ENCODE measurements at regions not wholly inside any gene's neighbourhood (a gene's known extent, or its start where the extent isn't known, plus 50 kb on each side); places are given as distances from the start of the nearest gene placed in this dataset.

- RAD21 ChIA-PET (ENCODE audit: low non-redundant PET in 1 of 2, low total read pairs in 2 of 2, uncharacterized antibody in 2 of 2, unreplicated experiment in 2 of 2), result no interaction called here
- no peak overlapping the region for H3K27ac ChIP-seq (ENCODE audit: low read depth, low read length)
- no peaks in the 10 kb centered on the region for H4K20me1 ChIP-seq (ENCODE audit: insufficient read depth)
- intact Hi-C loops (cut with micrococcal nuclease), result no loop called here
- no peaks in the 10 kb centered on the region for H3K36me3 ChIP-seq (ENCODE audit: control insufficient read depth in 1 of 2, insufficient read depth in 2 of 2, low read length in 2 of 2)
- H3K9me2 ChIP-seq (ENCODE audit: insufficient read depth), result no peaks in the 10 kb centered on the region
- no TSS peak for BruUV-seq (replicated peaks)
- POLR2A ChIA-PET, result no interaction called here
- no peak for TF ChIP-seq REST (IDR thresholded peaks at IDR 0.05; ENCODE audit: low read depth)
- no peak for TF ChIP-seq SP1 (IDR thresholded peaks at IDR 0.05; ENCODE audit: low read depth)
- TF ChIP-seq TCF7L2 (IDR thresholded peaks at IDR 0.05; ENCODE audit: borderline replicate concordance, extremely low read depth, insufficient read depth, insufficient read length), result no peak
- no peak for TF ChIP-seq CTCF (IDR thresholded peaks at IDR 0.05 in 2 of 3, conservative IDR thresholded peaks at IDR 0.05 in 1 of 3; ENCODE audit: borderline replicate concordance in 1 of 3, insufficient read depth in 1 of 3, low read depth in 2 of 3, low read length in 2 of 3)
- no peak for TF ChIP-seq POLR2A (IDR thresholded peaks at IDR 0.05; ENCODE audit: borderline replicate concordance, extremely low read depth, insufficient read depth, insufficient read length)
- CTCF ChIA-PET, result interaction anchor here (3.2 kb wide), 1 partner anchor 11 kb away, joined by 18 read pairs; no protein-coding TSS in a partner anchor
- no peaks in the 10 kb centered on the region for H3K9me3 ChIP-seq (ENCODE audit: control insufficient read depth in 1 of 2, insufficient read depth in 1 of 2, low read depth in 1 of 2, low read length in 2 of 2)
- DNase-seq (ENCODE audit: low read depth, low spot score) (no peak), ATAC-seq (no peak)
- no peak overlapping the region for H3K4me2 ChIP-seq (ENCODE audit: low read length)
- H3K79me2 ChIP-seq (ENCODE audit: insufficient read depth, low read length), result no peaks in the 10 kb centered on the region
- H3K9ac ChIP-seq (ENCODE audit: low read length), result no peak overlapping the region
- H2AFZ ChIP-seq (ENCODE audit: low read depth, low read length, poor library complexity, severe bottlenecking), result no peak overlapping the region
- no peak overlapping the region for H3K4me3 ChIP-seq (replicated peaks in 1 of 2; ENCODE audit: low read depth in 1 of 2, low read length in 2 of 2)
- peaks cover 0 to 17% of the 10 kb centered on the region in 2 experiments; a peak in 3 of 4 replicates for H3K4me1 ChIP-seq (ENCODE audit: control insufficient read depth in 1 of 2, insufficient read depth in 2 of 2, low read length in 2 of 2)
- H3K27me3 ChIP-seq (ENCODE audit: insufficient read depth, low read length), result no peaks in the 10 kb centered on the region
These were observed 365.4 kb upstream of the DUSP10 start for GRCh38 chr1:222107267-222107666.

Data from HCT116 (cell line).